Skeletal muscle cell (primary cell): ENCODE measurements at regions not wholly inside any gene's neighbourhood (a gene's known extent, or its start where the extent isn't known, plus 50 kb on each side); places are given as distances from the start of the nearest gene placed in this dataset.
A peak's percentile ranks its signal among the peaks of the same experiment; 100 is the strongest.

Source experiments
- DNase-seq: peaks from one replicate; pipeline ENCODE4 v3.0.0-alpha.2; 2010; ENCODE audit warnings: low read depth
- H3K4me3 ChIP-seq: 2 replicates; pipeline ENCODE4 v1.5.1; 2011; ENCODE audit warnings: low read depth, mild to moderate bottlenecking, control low read depth, low read length, moderate library complexity

- H3K4me3 ChIP-seq, result no peak overlapping the region
Observed at GRCh38 chr12:74781991-74782485, 244.4 kb downstream of the ATXN7L3B start.

GRCh38 chr12:74790931-74791330 lies 253.3 kb downstream of the ATXN7L3B start:
- DNase-seq, result no peak
- no peak overlapping the region for H3K4me3 ChIP-seq

More at GRCh38 chr12:74781991-74782485, 244.4 kb downstream of the ATXN7L3B start:
- DNase-seq, result no peak

- DNase-seq, result no peak
- no peak overlapping the region for H3K4me3 ChIP-seq
Observed at GRCh38 chr12:74791365-74791764, 253.7 kb downstream of the ATXN7L3B start.

- no peak for DNase-seq
- no peak overlapping the region for H3K4me3 ChIP-seq
Observed at GRCh38 chr12:74794522-74794921, 256.9 kb downstream of the ATXN7L3B start.

GRCh38 chr12:74801625-74802024 lies 264.0 kb downstream of the ATXN7L3B start:
- DNase-seq, result no peak
- no peak overlapping the region for H3K4me3 ChIP-seq

GRCh38 chr12:74816398-74817175 lies 279.0 kb downstream of the ATXN7L3B start:
- H3K4me3 ChIP-seq, result no peak overlapping the region
- DNase-seq, result no peak

GRCh38 chr12:74817499-74817898 lies 279.9 kb downstream of the ATXN7L3B start:
- DNase-seq, result no peak
- H3K4me3 ChIP-seq, result no peak overlapping the region

GRCh38 chr12:74818412-74818811 lies 280.8 kb downstream of the ATXN7L3B start:
- no peak overlapping the region for H3K4me3 ChIP-seq
- no peak for DNase-seq

GRCh38 chr12:74820324-74820723 lies 282.7 kb downstream of the ATXN7L3B start:
- no peak for DNase-seq
- no peak overlapping the region for H3K4me3 ChIP-seq

GRCh38 chr12:74836567-74836966 lies 298.9 kb downstream of the ATXN7L3B start:
- DNase-seq, result no peak
- no peak overlapping the region for H3K4me3 ChIP-seq

- DNase-seq, result no peak
- H3K4me3 ChIP-seq, result no peak overlapping the region
Observed at GRCh38 chr12:74846116-74846515, 308.5 kb downstream of the ATXN7L3B start.

GRCh38 chr12:74847169-74847568 lies 309.5 kb downstream of the ATXN7L3B start:
- no peak for DNase-seq
- H3K4me3 ChIP-seq, result no peak overlapping the region

GRCh38 chr12:74848006-74848405 lies 310.4 kb downstream of the ATXN7L3B start:
- no peak for DNase-seq
- no peak overlapping the region for H3K4me3 ChIP-seq

- DNase-seq, result no peak
- H3K4me3 ChIP-seq, result no peak overlapping the region
Observed at GRCh38 chr12:74849801-74850200, 312.2 kb downstream of the ATXN7L3B start.

- no peak overlapping the region for H3K4me3 ChIP-seq
- DNase-seq, result no peak
Observed at GRCh38 chr12:74871817-74872216, 334.2 kb downstream of the ATXN7L3B start.

GRCh38 chr12:74885775-74886174 lies 323.9 kb downstream of the KCNC2 start:
- no peak overlapping the region for H3K4me3 ChIP-seq
- DNase-seq, result no peak

GRCh38 chr12:74889073-74889472 lies 320.6 kb downstream of the KCNC2 start:
- H3K4me3 ChIP-seq, result no peak overlapping the region
- DNase-seq, result no peak

- H3K4me3 ChIP-seq, result no peak overlapping the region
- DNase-seq, result peak; percentile 35
Observed at GRCh38 chr12:74889563-74890236, 319.9 kb downstream of the KCNC2 start.

GRCh38 chr12:74890237-74890599 lies 319.4 kb downstream of the KCNC2 start:
- DNase-seq, result peak; percentile 73
- H3K4me3 ChIP-seq, result no peak overlapping the region

GRCh38 chr12:74891083-74891668 lies 318.5 kb downstream of the KCNC2 start:
- H3K4me3 ChIP-seq, result no peak overlapping the region
- no peak for DNase-seq
